IMR-90 (cell line): ENCODE measurements at regions not wholly inside any gene's neighbourhood (a gene's known extent, or its start where the extent isn't known, plus 50 kb on each side); places are given as distances from the start of the nearest gene placed in this dataset.

Source experiments
- ATAC-seq: fragments of 200-7000 bp; cut with Tn5 transposase; 2 replicates; pipeline ENCODE4 v1.9.1; 2020; ENCODE audit warnings: low read depth, mild to moderate bottlenecking, moderate library complexity
- BruUV-seq: library from RNA; stranded (reverse); fragments of 400-500 nt; replicated peaks from 2 replicates; lab custom pipeline; 2021; lab: Mats Ljungman, UMichigan
- CTCF ChIA-PET: fragments of 300-600 bp; formaldehyde crosslinking; extraction: SDS; loops from one replicate; lab custom pipeline; 2021; ENCODE audit warnings: antibody characterized with exemption; lab: Yijun Ruan, JAX
- POLR2A ChIA-PET: fragments of 300-600 bp; sonication (Branson Sonifier 250); formaldehyde crosslinking; loops from one replicate; lab custom pipeline; 2022; ENCODE audit warnings: antibody characterized with exemption; ENCODE audit not compliant: unreplicated experiment; lab: Charles Lee
- DNase-seq: peaks from one replicate; pipeline ENCODE4 v3.0.0; 2013
- H2AFZ ChIP-seq: replicated peaks from 2 replicates; pipeline ENCODE3; 2013; ENCODE audit warnings: low read length, mild to moderate bottlenecking; ENCODE audit not compliant: poor library complexity
- H2AK5ac ChIP-seq: 2 replicates; pipeline ENCODE4 v1.6.1; 2013; ENCODE audit warnings: low read depth, low read length, inconsistent platforms
- H2AK9ac ChIP-seq: replicated peaks from 2 replicates; pipeline ENCODE3; 2013; ENCODE audit warnings: mild to moderate bottlenecking, low read depth, low read length, moderate library complexity; ENCODE audit not compliant: poor library complexity
- H2BK120ac ChIP-seq: 2 replicates; pipeline ENCODE4 v1.6.1; 2013; ENCODE audit warnings: low read depth, low read length, inconsistent platforms
- H2BK15ac ChIP-seq: 3 replicates; pipeline ENCODE4 v1.6.1; 2013; ENCODE audit warnings: low read depth, low read length, inconsistent platforms
- H2BK20ac ChIP-seq: 2 replicates; pipeline ENCODE4 v1.6.1; 2013; ENCODE audit warnings: low read depth, mild to moderate bottlenecking, inconsistent platforms, low read length, moderate library complexity
- H2BK5ac ChIP-seq: 2 replicates; pipeline ENCODE4 v1.6.1; 2013; ENCODE audit warnings: mild to moderate bottlenecking, low read depth, low read length, inconsistent platforms; ENCODE audit not compliant: poor library complexity, severe bottlenecking
- H3K14ac ChIP-seq: replicated peaks from 2 replicates; pipeline ENCODE4 v1.6.1; 2013; ENCODE audit warnings: low read depth, low read length, inconsistent platforms
- H3K18ac ChIP-seq: 2 replicates; pipeline ENCODE4 v1.6.1; 2013; ENCODE audit warnings: low read depth, low read length, control low read depth
- H3K23ac ChIP-seq: 2 replicates; pipeline ENCODE4 v1.6.1; 2013; ENCODE audit warnings: low read depth, low read length, inconsistent platforms
- H3K27ac ChIP-seq: 2 replicates; pipeline ENCODE4 v1.5.1; 2013; ENCODE audit warnings: mild to moderate bottlenecking, control low read depth, low read length; ENCODE audit not compliant: insufficient read depth
- H3K27me3 ChIP-seq: 2 replicates; pipeline ENCODE4 v1.6.1; 2013; ENCODE audit warnings: low read length; ENCODE audit not compliant: control insufficient read depth, insufficient read depth
- H3K36me3 ChIP-seq: 2 replicates; pipeline ENCODE4 v1.6.1; 2013; ENCODE audit warnings: low read length, mixed read lengths; ENCODE audit not compliant: control insufficient read depth, insufficient read depth
- H3K4ac ChIP-seq: 2 replicates; pipeline ENCODE4 v1.6.1; 2013; ENCODE audit warnings: low read depth, low read length, inconsistent platforms
- H3K4me1 ChIP-seq: 2 replicates; pipeline ENCODE4 v1.6.1; 2013; ENCODE audit warnings: low read length, mixed read lengths; ENCODE audit not compliant: control insufficient read depth, insufficient read depth
- H3K4me2 ChIP-seq: 2 replicates; pipeline ENCODE4 v1.6.1; 2013; ENCODE audit warnings: low read depth, mild to moderate bottlenecking, control low read depth, low read length, moderate library complexity
- H3K4me3 ChIP-seq: 2 replicates; pipeline ENCODE4 v1.5.1; 2013; ENCODE audit warnings: low read depth, mild to moderate bottlenecking, control low read depth, low read length, moderate library complexity; ENCODE audit not compliant: insufficient read depth
- H3K56ac ChIP-seq: 2 replicates; pipeline ENCODE4 v1.6.1; 2013; ENCODE audit warnings: low read length, inconsistent platforms; ENCODE audit not compliant: insufficient read depth; ENCODE audit errors: extremely low read depth
- H3K79me1 ChIP-seq, 2 experiments: 2 replicates each; pipeline ENCODE4 v1.6.1; 2013; ENCODE audit warnings: low read length in 2 of 2, inconsistent platforms in 1 of 2, low read depth in 1 of 2
- H3K9ac ChIP-seq: 2 replicates; pipeline ENCODE4 v1.6.1; 2013; ENCODE audit warnings: low read depth, low read length, control low read depth
- H3K9me1 ChIP-seq: 2 replicates; pipeline ENCODE4 v1.6.1; 2013; ENCODE audit warnings: low read length, inconsistent platforms; ENCODE audit not compliant: insufficient read depth
- H3K9me3 ChIP-seq: 2 replicates; pipeline ENCODE4 v1.6.1; 2013; ENCODE audit warnings: low read length; ENCODE audit not compliant: control insufficient read depth, insufficient read depth
- H4K20me1 ChIP-seq: 2 replicates; pipeline ENCODE4 v1.6.1; 2013; ENCODE audit warnings: low read length, inconsistent platforms; ENCODE audit not compliant: insufficient read depth
- H4K5ac ChIP-seq: 2 replicates; pipeline ENCODE4 v1.6.1; 2013; ENCODE audit warnings: mild to moderate bottlenecking, low read depth, low read length, control low read depth
- H4K8ac ChIP-seq, 2 experiments: 2 replicates each; pipeline ENCODE4 v1.6.1; 2013; ENCODE audit warnings: low read depth in 2 of 2, low read length in 2 of 2, control low read depth in 1 of 2, inconsistent platforms in 1 of 2
- H4K91ac ChIP-seq: 2 replicates; pipeline ENCODE4 v1.6.1; 2013; ENCODE audit warnings: low read depth, low read length, inconsistent platforms; ENCODE audit not compliant: insufficient read depth
- BHLHE40 ChIP-seq: fragments of 150-350 bp; IDR thresholded peaks from 2 replicates; pipeline ENCODE4 v1.6.1; 2016; ENCODE audit warnings: mild to moderate bottlenecking, low read depth, low read length
- CEBPB ChIP-seq: IDR thresholded peaks from 2 replicates; pipeline ENCODE4 v1.6.1; 2012; ENCODE audit warnings: low read depth, low read length, improper control_type of control experiment
- CHD1 ChIP-seq: IDR thresholded peaks from 2 replicates; pipeline ENCODE4 v1.6.1; 2012; ENCODE audit warnings: low read depth, low read length, improper control_type of control experiment
- CTCF ChIP-seq: conservative IDR thresholded peaks from 2 replicates; pipeline ENCODE4 v1.5.1; 2012; ENCODE audit warnings: mild to moderate bottlenecking, low read depth, low read length, improper control_type of control experiment
- ELK1 ChIP-seq: fragments of 150-350 bp; IDR thresholded peaks from 2 replicates; pipeline ENCODE4 v1.6.1; 2016; ENCODE audit warnings: low read depth, mild to moderate bottlenecking, low read length, moderate library complexity, borderline replicate concordance
- FOS ChIP-seq: fragments of 150-350 bp; IDR thresholded peaks from 2 replicates; pipeline ENCODE4 v1.6.1; 2016; ENCODE audit warnings: low read depth, low read length
- MAFK ChIP-seq: IDR thresholded peaks from 2 replicates; pipeline ENCODE4 v1.6.1; 2012; ENCODE audit warnings: low read depth, low read length, improper control_type of control experiment
- MAZ ChIP-seq: IDR thresholded peaks from 2 replicates; pipeline ENCODE4 v1.6.1; 2012; ENCODE audit warnings: low read depth, mild to moderate bottlenecking, low read length, improper control_type of control experiment, moderate library complexity, borderline replicate concordance
- MXI1 ChIP-seq: IDR thresholded peaks from 2 replicates; pipeline ENCODE4 v1.6.1; 2012; ENCODE audit warnings: low read depth, mild to moderate bottlenecking, low read length, moderate library complexity, borderline replicate concordance
- NFE2L2 ChIP-seq: fragments of 150-350 bp; IDR thresholded peaks from 2 replicates; pipeline ENCODE4 v1.6.1; 2016; ENCODE audit warnings: low read depth, mild to moderate bottlenecking, low read length
- POLR2A ChIP-seq: IDR thresholded peaks from 2 replicates; pipeline ENCODE4 v1.6.1; 2012; ENCODE audit warnings: mild to moderate bottlenecking, low read depth, low read length
- RAD21 ChIP-seq: IDR thresholded peaks from 2 replicates; pipeline ENCODE4 v1.6.1; 2012; ENCODE audit warnings: low read length, improper control_type of control experiment
- RCOR1 ChIP-seq: IDR thresholded peaks from 2 replicates; pipeline ENCODE4 v1.6.1; 2012; ENCODE audit warnings: mild to moderate bottlenecking, low read length, improper control_type of control experiment; ENCODE audit not compliant: insufficient replicate concordance
- SMC3 ChIP-seq: fragments of 150-350 bp; IDR thresholded peaks from 2 replicates; pipeline ENCODE4 v1.6.1; 2016; ENCODE audit warnings: low read depth, mild to moderate bottlenecking, antibody characterized with exemption, low read length, moderate library complexity
- dilution Hi-C: fragments of 300-500 bp; cut with HindIII; formaldehyde crosslinking; loops from one replicate; pipeline ENCODE4 v1.14.3; 2018; ENCODE audit warnings: low sequenced_read_pairs; ENCODE audit not compliant: unreplicated experiment
- in situ Hi-C: fragments of 300-500 bp; cut with MboI; formaldehyde crosslinking; loops from 3 replicates; pipeline ENCODE4 v1.14.3; 2019; ENCODE audit warnings: low sequenced_read_pairs, inconsistent platforms, mixed read lengths
- intact Hi-C: fragments of 100-400 bp; cut with micrococcal nuclease; formaldehyde crosslinking; loops from 2 replicates; pipeline ENCODE4 v1.10.0; 2022

GRCh38 chr4:127219232-127219631, 413.5 kb upstream of the INTU start:
- CTCF ChIA-PET, result no interaction called here
- Histone ChIP-seq H4K8ac (no peak overlapping the region), H2BK5ac (no peak overlapping the region), H3K23ac (no peak overlapping the region), H3K4me2 (no peak overlapping the region), H3K56ac (no peak overlapping the region), H3K4ac (no peak overlapping the region), H3K14ac (no peak overlapping the region), H3K27ac (no peak overlapping the region), H2AK9ac (no peak overlapping the region), H2AK5ac (no peak overlapping the region), H3K18ac (no peak overlapping the region), H4K5ac (no peak overlapping the region), H3K79me1 (no peaks in the 10 kb centered on the region), H2BK120ac (no peak overlapping the region), H3K9me1 (no peaks in the 10 kb centered on the region), H3K36me3 (no peaks in the 10 kb centered on the region), H4K91ac (no peak overlapping the region), H3K4me1 (no peaks in the 10 kb centered on the region), H2BK15ac (no peak overlapping the region), H3K4me3 (no peak overlapping the region), H2BK20ac (no peak overlapping the region), H2AFZ (no peak overlapping the region), H4K20me1 (no peaks in the 10 kb centered on the region), H3K9me3 (no peaks in the 10 kb centered on the region), H3K9ac (no peak overlapping the region), H3K27me3 (no peaks in the 10 kb centered on the region)
- dilution Hi-C loops, result no loop called here
- POLR2A ChIA-PET, result no interaction called here
- in situ Hi-C loops, result no loop called here
- no TSS peak for BruUV-seq
- TF ChIP-seq SMC3 (no peak), MAFK (no peak), CHD1 (no peak), CTCF (no peak), BHLHE40 (no peak), ELK1 (no peak), MXI1 (no peak), RAD21 (no peak), POLR2A (no peak), MAZ (no peak), NFE2L2 (no peak), FOS (no peak), RCOR1 (no peak), CEBPB (no peak)
- DNase-seq, result no peak
- peak; percentile 32; the same call in 1 of the 2 replicates for ATAC-seq
- intact Hi-C loops, result no loop called here
